ENCODE measurements at regions not wholly inside any gene's neighbourhood (a gene's known extent, or its start where the extent isn't known, plus 50 kb on each side); places are given as distances from the start of the nearest gene placed in this dataset.

- TF ChIP-seq POLR2A (IDR thresholded peaks at IDR 0.05) (no peak), CTCF (IDR thresholded peaks at IDR 0.05) (no peak)
Measured at GRCh38 chr5:3194684-3195083, 400.9 kb upstream of the IRX1 start.

All from thyroid gland (tissue), 4 donors.